AG09319 (cell line): ENCODE measurements at regions not wholly inside any gene's neighbourhood (a gene's known extent, or its start where the extent isn't known, plus 50 kb on each side); places are given as distances from the start of the nearest gene placed in this dataset.
A peak's percentile ranks its signal among the peaks of the same experiment; 100 is the strongest.

ENCODE experiments used
- DNase-seq: peaks from one replicate; pipeline ENCODE4 v3.0.0-alpha.2; 2010; ENCODE audit warnings: low read depth; ENCODE audit errors: extremely low read depth
- CTCF ChIP-seq: IDR thresholded peaks from 2 replicates; pipeline ENCODE4 v1.5.1; 2011; ENCODE audit warnings: low read depth, mild to moderate bottlenecking, inconsistent platforms, low read length, moderate library complexity

GRCh38 chr18:24539866-24540617, 79.6 kb downstream of the HRH4 start:
- no peak for DNase-seq

GRCh38 chr18:24540896-24541295, 80.5 kb downstream of the HRH4 start:
- no peak for DNase-seq
- no peak for TF ChIP-seq CTCF

More at GRCh38 chr18:24539866-24540617, 79.6 kb downstream of the HRH4 start:
- TF ChIP-seq CTCF: no peak

DNA sequence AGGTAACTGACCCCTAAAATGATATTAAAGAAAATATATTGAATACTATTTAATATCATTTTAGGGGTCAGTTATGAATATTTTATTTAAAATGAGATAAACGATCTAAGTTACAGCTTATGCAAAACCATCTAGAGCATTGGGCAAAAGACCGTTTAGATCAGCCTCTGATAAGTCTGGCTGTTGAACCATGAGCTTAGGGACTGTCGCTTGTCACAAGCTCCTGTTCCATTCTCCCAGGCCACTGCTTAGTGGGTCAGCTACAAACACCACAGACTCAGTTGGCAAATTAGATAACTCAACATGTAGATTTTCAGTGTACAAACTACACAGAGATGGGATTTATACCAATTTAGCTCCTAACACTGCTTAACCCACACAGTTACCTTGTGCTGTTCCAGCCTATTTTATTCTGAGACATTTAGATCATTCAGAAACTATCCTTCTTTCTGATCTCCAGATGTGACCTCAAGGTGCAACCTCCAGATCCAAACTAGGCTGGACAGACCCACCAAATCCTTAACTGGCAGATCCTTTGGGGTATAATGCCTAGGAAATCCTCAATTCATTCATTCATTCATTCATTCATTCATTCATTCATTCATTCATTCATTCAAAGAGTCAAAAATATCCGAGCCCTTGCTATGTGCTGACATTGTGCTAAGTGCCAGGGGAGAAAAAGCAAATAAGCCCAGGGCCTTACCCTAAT, 82.8 kb downstream of the HRH4 start:
- no peak for DNase-seq

DNA sequence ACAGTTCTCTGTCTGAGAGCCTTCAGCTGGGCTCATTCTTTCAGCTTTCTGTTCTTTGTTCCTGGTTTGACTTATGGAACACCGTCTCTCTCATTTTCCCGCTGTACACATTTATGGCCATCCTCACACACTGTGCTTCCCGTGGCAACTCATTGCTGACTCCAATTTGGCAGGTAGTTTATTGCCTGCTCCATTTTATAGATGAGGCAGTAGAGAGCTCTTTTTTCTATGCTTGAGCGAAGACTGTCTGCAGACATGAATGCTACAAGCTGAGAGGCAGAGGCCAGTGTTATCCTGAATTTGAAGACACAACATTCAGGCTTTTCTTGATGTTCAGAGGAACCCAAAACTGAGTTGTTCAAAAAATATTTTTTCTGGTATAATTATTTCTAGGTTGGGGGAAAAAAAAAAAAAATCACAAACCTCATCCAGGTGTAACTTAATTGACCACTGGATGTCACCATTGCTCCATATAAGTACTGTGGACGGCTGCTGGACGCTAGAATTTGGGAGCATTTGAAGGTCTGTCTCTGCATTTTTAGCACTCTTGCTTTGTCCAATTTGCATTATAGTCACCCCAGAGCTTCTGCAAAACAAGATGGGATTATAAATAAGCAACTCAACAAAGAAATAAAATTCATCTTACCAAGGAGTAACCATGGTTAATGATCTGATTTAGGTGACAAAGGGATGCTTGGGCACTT, 83.5 kb downstream of the HRH4 start:
- no peak for DNase-seq
- TF ChIP-seq CTCF: peak; percentile 32

More for the DNA sequence above, 82.8 kb downstream of the HRH4 start:
- TF ChIP-seq CTCF: no peak

GRCh38 chr18:24544949-24545348, 84.5 kb downstream of the HRH4 start:
- no peak for DNase-seq
- no peak for TF ChIP-seq CTCF

- DNase-seq: no peak
- no peak for TF ChIP-seq CTCF
Observed at GRCh38 chr18:24545651-24546050, 85.2 kb downstream of the HRH4 start.

DNA sequence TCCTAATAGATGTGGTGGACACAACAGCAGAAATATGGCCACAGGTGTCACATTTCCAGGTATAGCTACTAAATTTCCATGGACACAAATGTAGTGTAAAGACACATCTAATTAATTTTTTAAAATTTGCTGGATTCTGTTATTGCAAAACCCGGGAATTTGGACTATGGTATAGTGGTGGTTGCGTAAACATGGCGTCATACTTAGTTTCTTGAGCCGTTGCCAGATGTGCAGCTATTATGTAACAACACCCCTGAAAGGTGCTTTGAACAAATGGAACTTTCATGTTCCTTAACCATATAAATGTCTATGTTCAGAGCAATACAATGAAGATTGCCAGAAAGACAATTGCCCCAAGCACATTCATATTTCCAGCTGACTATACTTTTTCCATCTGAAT, 85.9 kb downstream of the HRH4 start:
- no peak for TF ChIP-seq CTCF
- DNase-seq: no peak
